ENCODE measurements at regions not wholly inside any gene's neighbourhood (a gene's known extent, or its start where the extent isn't known, plus 50 kb on each side); places are given as distances from the start of the nearest gene placed in this dataset.

- no peaks in the 10 kb centered on the region for H3K36me3 ChIP-seq
- no peak overlapping the region for H3K27ac ChIP-seq
- no peaks in the 10 kb centered on the region for H3K27me3 ChIP-seq (ENCODE audit: insufficient read depth, low read depth, severe bottlenecking)
- DNase-seq, result no peak
- no peaks in the 10 kb centered on the region for H3K9me3 ChIP-seq (ENCODE audit: severe bottlenecking)
- no peak overlapping the region for H3K4me3 ChIP-seq (ENCODE audit: low read depth, low read length)
- peak; percentile 55 for TF ChIP-seq CTCF (IDR thresholded peaks at IDR 0.05; ENCODE audit: low read depth, low read length)
Observed at GRCh38 chr15:35206060-35206675, 121.1 kb upstream of the NANOGP8 start.

GRCh38 chr15:35198197-35198596, 113.1 kb upstream of the NANOGP8 start:
- no peak for DNase-seq
- H3K27me3 ChIP-seq (ENCODE audit: insufficient read depth, low read depth, severe bottlenecking), result no peaks in the 10 kb centered on the region
- TF ChIP-seq CTCF (IDR thresholded peaks at IDR 0.05; ENCODE audit: low read depth, low read length), result no peak
- no peak overlapping the region for H3K4me3 ChIP-seq (ENCODE audit: low read depth, low read length)
- H3K36me3 ChIP-seq, result no peaks in the 10 kb centered on the region
- H3K27ac ChIP-seq, result no peak overlapping the region
- no peaks in the 10 kb centered on the region for H3K9me3 ChIP-seq (ENCODE audit: severe bottlenecking)

GRCh38 chr15:35197754-35198153, 112.7 kb upstream of the NANOGP8 start:
- Histone ChIP-seq H3K4me3 (ENCODE audit: low read depth, low read length) (no peak overlapping the region), H3K27ac (no peak overlapping the region), H3K27me3 (ENCODE audit: insufficient read depth, low read depth, severe bottlenecking) (no peaks in the 10 kb centered on the region), H3K9me3 (ENCODE audit: severe bottlenecking) (no peaks in the 10 kb centered on the region), H3K36me3 (no peaks in the 10 kb centered on the region)
- no peak for DNase-seq
- TF ChIP-seq CTCF (IDR thresholded peaks at IDR 0.05; ENCODE audit: low read depth, low read length), result no peak

- Histone ChIP-seq H3K27ac (no peak overlapping the region), H3K36me3 (no peaks in the 10 kb centered on the region), H3K27me3 (ENCODE audit: insufficient read depth, low read depth, severe bottlenecking) (no peaks in the 10 kb centered on the region), H3K9me3 (ENCODE audit: severe bottlenecking) (no peaks in the 10 kb centered on the region), H3K4me3 (ENCODE audit: low read depth, low read length) (no peak overlapping the region)
- DNase-seq, result no peak
- no peak for TF ChIP-seq CTCF (IDR thresholded peaks at IDR 0.05; ENCODE audit: low read depth, low read length)
Observed at GRCh38 chr15:35197306-35197705, 112.2 kb upstream of the NANOGP8 start.

- no peaks in the 10 kb centered on the region for H3K36me3 ChIP-seq
- H3K27ac ChIP-seq, result no peak overlapping the region
- no peak for DNase-seq
- no peaks in the 10 kb centered on the region for H3K27me3 ChIP-seq (ENCODE audit: insufficient read depth, low read depth, severe bottlenecking)
- no peak for TF ChIP-seq CTCF (IDR thresholded peaks at IDR 0.05; ENCODE audit: low read depth, low read length)
- H3K9me3 ChIP-seq (ENCODE audit: severe bottlenecking), result peaks cover 6% of the 10 kb centered on the region
- H3K4me3 ChIP-seq (ENCODE audit: low read depth, low read length), result no peak overlapping the region
Observed at GRCh38 chr15:35196273-35196672, 111.2 kb upstream of the NANOGP8 start.

GRCh38 chr15:35195649-35196048, 110.6 kb upstream of the NANOGP8 start:
- Histone ChIP-seq H3K9me3 (ENCODE audit: severe bottlenecking) (peaks cover 6% of the 10 kb centered on the region), H3K27ac (no peak overlapping the region), H3K27me3 (ENCODE audit: insufficient read depth, low read depth, severe bottlenecking) (no peaks in the 10 kb centered on the region), H3K36me3 (no peaks in the 10 kb centered on the region), H3K4me3 (ENCODE audit: low read depth, low read length) (no peak overlapping the region)
- no peak for DNase-seq
- TF ChIP-seq CTCF (IDR thresholded peaks at IDR 0.05; ENCODE audit: low read depth, low read length), result peak; percentile 12; the same call in 1 of the 2 replicates

Measured in WERI-Rb-1 (cell line).